Neural crest cell (in vitro differentiated cells): ENCODE measurements at regions not wholly inside any gene's neighbourhood (a gene's known extent, or its start where the extent isn't known, plus 50 kb on each side); places are given as distances from the start of the nearest gene placed in this dataset.

Experiments used
- DNase-seq: peaks from one replicate; pipeline ENCODE4 v3.0.0; 2021; ENCODE audit warnings: low read depth, mixed read lengths, low spot score
- H3K27ac Mint-ChIP-seq: one replicate; pipeline ENCODE4 v1.8.0; 2021; ENCODE audit warnings: mild to moderate bottlenecking, mixed read lengths; ENCODE audit not compliant: unreplicated experiment
- H3K27me3 Mint-ChIP-seq: 2 replicates; pipeline ENCODE4 v1.8.0; 2021; ENCODE audit warnings: low read depth, mild to moderate bottlenecking, mixed read lengths
- H3K36me3 Mint-ChIP-seq: 2 replicates; pipeline ENCODE4 v1.8.0; 2021; ENCODE audit warnings: low read depth, mild to moderate bottlenecking, mixed read lengths
- H3K4me1 Mint-ChIP-seq: 2 replicates; pipeline ENCODE4 v1.8.0; 2021; ENCODE audit warnings: mixed read lengths
- H3K4me3 Mint-ChIP-seq: one replicate; pipeline ENCODE4 v1.8.0; 2021; ENCODE audit warnings: mild to moderate bottlenecking, mixed read lengths
- H3K9me3 Mint-ChIP-seq: 2 replicates; pipeline ENCODE4 v1.8.0; 2021; ENCODE audit warnings: mixed read lengths
- CTCF ChIP-seq: fragments of 200-600 bp; sonication (generic); conservative IDR thresholded peaks from 2 replicates; pipeline ENCODE4 v1.5.0; 2021; ENCODE audit warnings: antibody characterized with exemption, mild to moderate bottlenecking

- H3K27ac Mint-ChIP-seq, result no peak overlapping the region
- no peaks in the 10 kb centered on the region for H3K36me3 Mint-ChIP-seq
- no peak for DNase-seq
- no peaks in the 10 kb centered on the region for H3K27me3 Mint-ChIP-seq
- H3K9me3 Mint-ChIP-seq, result no peaks in the 10 kb centered on the region
- H3K4me3 Mint-ChIP-seq, result no peak overlapping the region
- no peak for TF ChIP-seq CTCF
- H3K4me1 Mint-ChIP-seq, result peaks cover 22% of the 10 kb centered on the region
Observed at GRCh38 chrX:39758791-39759525, 338.8 kb downstream of the BCOR start.

GRCh38 chrX:39759526-39760224 is 338.1 kb downstream of the BCOR start:
- H3K4me1 Mint-ChIP-seq, result peaks cover 27% of the 10 kb centered on the region
- H3K9me3 Mint-ChIP-seq, result no peaks in the 10 kb centered on the region

GRCh38 chrX:39760930-39761329 is 336.8 kb downstream of the BCOR start:
- Mint-ChIP-seq H3K4me1 (peaks cover 26% of the 10 kb centered on the region), H3K27me3 (no peaks in the 10 kb centered on the region), H3K36me3 (no peaks in the 10 kb centered on the region), H3K9me3 (no peaks in the 10 kb centered on the region), H3K4me3 (no peak overlapping the region), H3K27ac (no peak overlapping the region)
- no peak for DNase-seq
- no peak for TF ChIP-seq CTCF

More at GRCh38 chrX:39759526-39760224, 338.1 kb downstream of the BCOR start:
- Mint-ChIP-seq H3K27ac (no peak overlapping the region), H3K27me3 (no peaks in the 10 kb centered on the region), H3K36me3 (no peaks in the 10 kb centered on the region), H3K4me3 (no peak overlapping the region)
- no peak for TF ChIP-seq CTCF
- no peak for DNase-seq

- H3K36me3 Mint-ChIP-seq, result no peaks in the 10 kb centered on the region
- no peak overlapping the region for H3K4me3 Mint-ChIP-seq
- no peaks in the 10 kb centered on the region for H3K9me3 Mint-ChIP-seq
- DNase-seq, result no peak
- no peaks in the 10 kb centered on the region for H3K27me3 Mint-ChIP-seq
- peaks cover 26% of the 10 kb centered on the region for H3K4me1 Mint-ChIP-seq
- no peak for TF ChIP-seq CTCF
- no peak overlapping the region for H3K27ac Mint-ChIP-seq
Observed at GRCh38 chrX:39762266-39762841, 335.4 kb downstream of the BCOR start.

GRCh38 chrX:39764441-39764914 is 333.3 kb downstream of the BCOR start:
- Mint-ChIP-seq H3K36me3 (no peaks in the 10 kb centered on the region), H3K9me3 (no peaks in the 10 kb centered on the region), H3K27ac (no peak overlapping the region), H3K4me1 (peaks cover 22% of the 10 kb centered on the region), H3K27me3 (no peaks in the 10 kb centered on the region), H3K4me3 (no peak overlapping the region)
- TF ChIP-seq CTCF, result no peak
- no peak for DNase-seq
